GM21786 (cell line): ENCODE measurements at regions not wholly inside any gene's neighbourhood (a gene's known extent, or its start where the extent isn't known, plus 50 kb on each side); places are given as distances from the start of the nearest gene placed in this dataset.

Experiments
- ATAC-seq: cut with Tn5 transposase; IDR thresholded peaks from one replicate; pipeline ENCODE4 v1.9.1; 2021; ENCODE audit not compliant: unreplicated experiment

DNA sequence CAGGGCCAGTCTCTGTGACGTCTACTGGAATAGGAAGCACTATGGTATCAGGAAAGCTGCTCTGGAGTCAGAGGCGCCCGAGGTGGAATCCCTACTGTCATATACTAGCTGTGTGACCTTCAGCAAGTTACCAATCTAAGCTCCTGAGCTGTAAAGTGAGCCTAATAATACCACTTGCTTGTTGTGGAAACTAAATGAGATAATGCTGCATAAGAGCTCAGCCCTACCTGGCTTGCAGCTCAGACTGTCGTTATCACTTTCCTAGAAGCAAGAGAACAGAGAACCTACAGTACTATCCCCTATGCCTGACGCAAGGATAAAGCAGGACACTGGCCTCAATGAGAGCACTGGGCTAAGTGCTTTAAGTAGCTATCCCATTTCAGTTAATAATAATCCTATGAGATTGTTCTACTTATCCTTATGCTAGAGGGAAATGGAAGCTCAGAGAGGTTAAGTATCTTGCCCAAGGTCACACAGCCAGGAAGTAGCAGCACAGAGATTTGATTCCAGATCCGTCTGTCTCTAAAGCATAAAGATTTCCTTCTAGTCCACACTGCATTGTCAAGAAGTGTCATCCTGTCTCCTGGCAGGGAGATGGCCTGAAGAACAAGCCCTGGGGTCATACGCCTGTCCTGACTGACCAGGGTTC lies 195.2 kb downstream of the TLE3 start:
- ATAC-seq: no peak

- ATAC-seq: no peak
Observed at GRCh38 chr15:69903470-69904469, 193.9 kb downstream of the TLE3 start.

DNA sequence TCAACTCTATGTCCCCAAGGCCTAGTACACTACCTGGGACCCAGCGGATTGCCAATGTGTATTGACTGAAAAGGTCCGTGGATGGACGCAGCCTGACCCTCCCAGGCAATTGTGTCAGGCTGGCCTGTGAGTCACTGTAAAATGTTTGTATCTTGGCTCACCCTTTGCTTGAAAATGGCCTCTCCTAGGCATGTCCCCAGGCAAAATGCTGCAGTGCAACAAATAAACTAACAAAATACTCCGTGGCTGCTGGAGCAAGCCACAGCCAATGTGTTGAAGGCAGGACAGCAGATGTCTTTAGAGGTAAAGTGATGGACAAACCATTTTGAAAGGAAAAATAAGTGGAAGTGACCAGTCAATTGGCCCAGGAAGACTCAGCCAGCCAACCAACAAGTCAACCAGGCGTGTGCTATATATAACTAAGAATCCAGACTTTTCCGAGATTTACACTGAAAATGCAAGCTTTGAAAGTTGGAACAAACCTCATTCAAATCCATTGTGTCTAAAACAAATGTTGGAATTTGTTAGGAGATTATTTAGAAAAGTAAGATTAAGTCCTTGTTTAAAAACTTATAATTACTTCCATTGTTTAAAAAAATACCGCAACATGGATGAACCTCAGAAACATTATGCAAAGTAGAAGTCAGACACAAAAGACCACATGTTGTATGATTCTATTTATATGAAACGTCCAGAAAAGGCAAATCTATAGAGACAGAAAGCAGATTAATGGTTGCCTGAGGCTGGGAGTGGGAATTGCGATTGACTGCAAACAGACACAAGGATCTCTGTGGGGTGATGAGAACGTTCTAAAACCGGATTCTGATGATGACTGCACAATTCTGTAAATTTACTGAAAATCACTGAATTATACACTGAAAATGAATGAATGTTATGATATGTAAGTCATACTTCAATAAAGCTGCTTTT lies 191.2 kb downstream of the TLE3 start:
- ATAC-seq: no peak

DNA sequence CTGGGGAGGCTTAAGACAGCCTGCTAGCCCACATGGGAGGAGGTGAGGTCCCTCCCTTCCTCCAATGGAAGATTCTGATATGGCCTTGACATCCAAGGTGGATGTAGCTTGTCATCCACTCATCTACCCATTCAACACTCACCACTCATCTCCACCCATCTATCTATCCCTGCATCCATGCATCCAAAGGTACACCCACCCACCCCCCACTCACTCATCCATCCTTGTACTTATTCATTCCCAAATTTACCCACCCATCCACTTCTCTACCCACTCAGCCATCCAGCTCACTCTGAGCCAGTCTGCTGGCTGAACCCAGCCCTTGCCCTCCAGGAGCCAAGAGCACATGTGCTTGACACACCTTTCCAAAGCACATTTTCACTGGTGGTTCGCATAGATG lies 189.7 kb downstream of the TLE3 start:
- ATAC-seq: no peak

GRCh38 chr15:69908590-69909420 lies 188.9 kb downstream of the TLE3 start:
- no peak for ATAC-seq

DNA sequence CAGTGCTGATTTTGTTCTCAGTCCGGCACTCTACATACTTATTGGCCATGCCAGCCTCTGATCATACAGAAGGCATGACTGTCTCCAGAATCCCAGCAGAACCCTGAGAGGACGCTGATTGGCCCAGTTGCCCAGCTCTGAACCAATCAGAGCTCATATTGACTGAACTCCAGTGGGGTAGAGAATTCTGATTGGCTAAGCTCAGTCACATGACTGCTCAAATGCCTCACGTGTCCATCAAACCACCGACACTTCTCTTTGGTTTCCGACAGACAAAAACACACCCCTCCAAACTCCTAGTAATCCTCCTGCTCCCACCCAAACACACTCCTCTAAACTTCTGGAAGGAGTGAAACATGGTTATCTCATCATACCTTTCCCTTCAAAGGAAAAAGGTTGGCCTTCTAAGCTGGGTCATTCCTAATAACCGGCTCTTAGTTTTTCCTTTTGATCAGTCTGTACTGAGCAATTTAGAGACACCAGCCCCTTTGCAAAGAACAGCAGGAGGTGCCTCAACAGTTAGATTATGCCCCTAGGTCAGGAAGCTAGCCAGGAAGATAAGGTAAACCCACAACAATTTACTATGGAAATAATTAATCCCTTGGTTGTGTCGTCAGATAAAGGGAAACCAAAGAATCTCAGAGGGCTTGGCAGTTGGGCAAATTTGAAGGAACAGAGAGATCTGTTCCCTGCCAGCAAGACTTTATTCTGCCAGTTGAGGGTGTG lies 187.8 kb downstream of the TLE3 start:
- ATAC-seq: no peak

DNA sequence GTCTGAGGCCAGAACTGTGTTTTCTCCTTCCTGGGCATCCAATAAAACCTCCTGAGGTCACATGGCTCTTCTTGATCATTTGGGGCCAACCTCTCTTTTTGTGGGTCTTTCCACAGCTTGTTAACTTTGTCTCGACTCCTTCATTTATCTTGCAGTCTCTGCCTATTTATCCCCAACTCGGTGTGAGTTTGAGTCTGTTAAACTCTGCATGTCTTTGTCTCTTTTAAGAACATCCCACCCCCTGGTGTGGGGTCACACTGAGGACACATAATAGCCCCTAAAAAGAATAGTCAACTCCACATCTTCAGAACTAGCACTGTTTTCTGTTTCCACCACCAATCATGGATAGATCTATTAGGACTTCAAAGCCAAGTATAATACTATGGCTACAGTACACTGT lies 187.2 kb downstream of the TLE3 start:
- no peak for ATAC-seq

GRCh38 chr15:69912116-69912515 lies 185.6 kb downstream of the TLE3 start:
- ATAC-seq: no peak

DNA sequence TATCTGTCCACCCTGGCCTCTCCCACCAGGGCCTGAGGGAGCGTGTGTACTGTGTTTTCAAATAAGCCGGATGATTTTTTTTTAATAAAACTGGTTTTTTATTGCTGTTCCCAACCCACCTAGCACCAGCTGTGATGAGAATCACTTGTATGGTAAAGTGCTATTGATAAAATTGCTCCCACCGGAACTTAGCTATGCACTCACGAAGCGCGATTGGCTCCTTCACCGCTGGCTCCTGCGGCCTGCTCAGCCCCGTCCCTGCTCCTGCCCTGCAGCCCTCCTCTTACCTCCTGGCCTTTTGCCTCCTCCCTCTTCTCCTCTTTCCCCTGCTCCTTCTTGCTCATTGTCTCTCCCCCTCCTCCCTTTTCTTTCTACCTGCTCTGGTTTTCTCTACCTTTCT lies 183.7 kb downstream of the TLE3 start:
- ATAC-seq: no peak

DNA sequence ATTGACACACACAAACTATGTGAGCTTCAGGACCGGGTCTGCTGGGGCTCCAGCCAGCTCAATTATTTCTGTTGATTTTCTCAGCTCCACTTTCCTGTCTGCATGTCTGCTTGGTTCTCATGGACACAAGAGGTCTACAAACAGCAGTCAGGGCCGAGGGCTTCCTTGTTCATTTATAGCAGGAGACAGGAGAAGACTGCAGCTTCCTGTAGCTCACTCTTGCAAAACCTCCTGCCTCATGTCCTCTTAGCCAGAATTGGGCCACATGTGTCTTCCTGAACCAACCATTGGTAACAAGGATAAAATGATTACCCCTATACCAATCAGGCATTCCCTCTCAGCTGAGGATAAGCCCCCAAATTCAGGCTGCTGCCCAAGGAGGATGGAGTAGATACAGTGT lies 182.8 kb downstream of the TLE3 start:
- no peak for ATAC-seq

DNA sequence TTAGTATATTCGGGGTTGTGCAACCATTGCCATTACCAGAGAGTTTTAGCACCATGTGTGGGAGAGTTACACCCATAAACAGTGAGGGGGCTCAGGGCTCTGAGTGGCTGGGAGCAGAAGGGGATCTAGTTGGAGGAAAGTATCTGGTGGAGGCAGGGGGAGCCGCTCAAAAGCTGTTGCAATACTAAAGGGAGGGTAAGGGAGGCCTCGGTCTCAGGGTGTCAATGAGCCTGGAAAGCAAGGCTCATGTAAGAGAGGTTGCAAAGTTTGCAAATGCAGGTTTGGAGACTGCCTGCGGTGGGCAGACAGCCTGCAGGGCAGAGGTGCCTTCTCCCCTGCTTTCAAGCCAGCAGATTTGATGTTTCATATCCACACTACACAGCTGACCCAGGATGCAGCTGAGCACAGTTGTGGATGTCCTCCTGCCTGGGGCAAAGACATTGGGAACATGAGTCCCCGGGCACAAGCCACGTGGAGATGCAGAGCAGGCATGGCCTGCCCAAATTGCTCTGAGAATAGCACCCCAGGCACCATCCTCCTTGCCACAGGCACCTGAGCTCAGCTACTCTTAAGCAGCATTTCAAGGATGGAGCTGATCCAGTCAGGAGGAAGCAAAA lies 181.4 kb downstream of the TLE3 start:
- ATAC-seq: no peak

- no peak for ATAC-seq
Observed at GRCh38 chr15:69917056-69917455, 180.7 kb downstream of the TLE3 start.

- no peak for ATAC-seq
Observed at GRCh38 chr15:69919816-69920215, 177.9 kb downstream of the TLE3 start.

DNA sequence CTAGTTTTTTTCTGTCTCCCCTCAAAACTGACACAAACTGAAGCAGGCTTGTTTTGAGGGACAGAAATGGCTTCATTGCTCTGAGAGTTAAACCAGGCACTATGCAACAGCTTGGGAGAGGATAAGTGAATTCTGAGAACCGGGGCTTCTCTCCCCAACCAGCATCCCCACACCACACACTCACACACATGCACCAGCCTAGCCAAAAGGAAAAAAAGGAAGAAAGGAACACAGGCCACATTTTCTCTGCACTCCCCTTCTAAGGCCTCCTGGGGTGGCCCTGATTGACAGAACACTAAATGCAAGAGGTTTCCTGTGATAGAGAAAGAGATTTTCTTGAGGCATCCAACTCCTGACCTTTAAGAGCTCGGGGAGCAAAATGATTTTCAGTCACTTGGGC lies 177.5 kb downstream of the TLE3 start:
- no peak for ATAC-seq

DNA sequence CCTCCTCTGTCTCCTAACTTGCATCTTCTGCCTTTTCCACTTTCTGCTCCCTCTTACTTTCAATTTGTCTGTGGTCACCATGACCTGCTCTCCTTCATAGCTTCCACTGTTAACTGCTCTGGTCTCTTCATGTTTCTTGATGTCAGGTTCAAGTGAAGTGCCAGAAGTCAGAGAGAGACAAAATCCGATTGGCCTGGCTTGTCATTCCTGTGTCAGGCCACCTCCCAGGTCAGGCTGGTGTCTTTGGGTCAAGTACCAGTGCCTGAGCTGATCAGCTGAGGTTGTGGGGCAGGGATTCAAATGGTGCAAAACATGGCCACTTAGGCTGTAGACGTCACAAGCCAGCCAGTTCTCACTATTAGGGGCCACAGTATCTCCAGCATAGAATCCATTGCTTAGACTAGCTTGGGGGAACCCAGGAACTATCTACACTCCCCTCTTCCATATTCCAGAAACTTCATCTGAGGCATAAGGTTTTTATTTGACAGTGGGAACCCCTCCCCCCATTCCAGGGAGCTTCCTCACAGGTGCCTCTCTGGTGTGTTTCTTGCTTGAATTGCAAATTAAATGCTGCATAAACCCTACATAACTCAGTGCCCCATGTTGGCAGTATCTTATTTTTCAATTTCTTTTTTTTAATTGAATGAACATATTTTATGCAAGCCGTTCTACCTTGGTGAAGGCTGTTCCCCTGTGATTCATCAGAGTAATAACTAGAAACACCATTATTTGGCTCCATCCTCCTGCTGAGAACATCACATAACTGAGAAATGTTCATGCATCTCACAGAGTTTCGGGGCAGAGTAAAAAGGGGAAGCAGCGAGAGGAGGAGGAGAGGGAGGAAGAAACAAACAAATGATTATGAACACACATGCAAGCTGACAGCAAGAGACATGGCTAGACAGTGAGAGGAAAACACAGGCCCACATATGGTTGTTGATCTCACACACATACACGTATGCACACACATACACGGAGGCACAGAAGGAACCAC lies 175.8 kb downstream of the TLE3 start:
- ATAC-seq: no peak

- ATAC-seq: no peak
Observed at GRCh38 chr15:69924531-69924930, 173.2 kb downstream of the TLE3 start.

GRCh38 chr15:69926006-69926405 lies 171.7 kb downstream of the TLE3 start:
- no peak for ATAC-seq

GRCh38 chr15:69926721-69927120 lies 171.0 kb downstream of the TLE3 start:
- ATAC-seq: no peak
